HG02885 (cell line): ENCODE measurements at regions not wholly inside any gene's neighbourhood (a gene's known extent, or its start where the extent isn't known, plus 50 kb on each side); places are given as distances from the start of the nearest gene placed in this dataset.
"Not testable (repeated sequence)": the region's sequence is repeated elsewhere in the genome, so short reads cannot be mapped to it uniquely, and the experiment has no call there.

Experiments used
- ATAC-seq: cut with Tn5 transposase; IDR thresholded peaks from one replicate; pipeline ENCODE4 v1.9.1; 2021; ENCODE audit warnings: mild to moderate bottlenecking; ENCODE audit not compliant: unreplicated experiment, poor library complexity

- ATAC-seq: no peak
Observed at GRCh38 chr6:121592261-121592935, 157.0 kb downstream of the GJA1 start.

- no peak for ATAC-seq
Observed at GRCh38 chr6:121593011-121593641, 157.7 kb downstream of the GJA1 start.

DNA sequence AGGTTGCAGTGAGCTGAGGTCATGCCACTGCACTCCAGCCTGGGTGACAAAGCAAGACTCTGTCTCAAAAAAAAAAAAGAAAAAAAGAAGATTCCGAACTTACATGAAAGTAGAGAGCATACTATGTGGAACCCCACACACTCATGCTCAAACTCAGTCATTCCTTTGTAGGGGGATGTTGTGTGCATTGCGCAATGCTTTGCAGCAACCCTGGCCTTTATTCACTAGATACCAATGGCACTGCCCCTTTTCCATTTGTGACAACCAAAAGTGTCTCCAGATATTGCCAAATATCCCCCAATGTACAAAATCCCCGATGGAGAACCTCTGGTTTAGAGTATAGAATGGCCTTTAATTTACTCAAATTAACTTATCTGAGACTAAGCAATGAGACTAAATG is 158.6 kb downstream of the GJA1 start:
- no peak for ATAC-seq

DNA sequence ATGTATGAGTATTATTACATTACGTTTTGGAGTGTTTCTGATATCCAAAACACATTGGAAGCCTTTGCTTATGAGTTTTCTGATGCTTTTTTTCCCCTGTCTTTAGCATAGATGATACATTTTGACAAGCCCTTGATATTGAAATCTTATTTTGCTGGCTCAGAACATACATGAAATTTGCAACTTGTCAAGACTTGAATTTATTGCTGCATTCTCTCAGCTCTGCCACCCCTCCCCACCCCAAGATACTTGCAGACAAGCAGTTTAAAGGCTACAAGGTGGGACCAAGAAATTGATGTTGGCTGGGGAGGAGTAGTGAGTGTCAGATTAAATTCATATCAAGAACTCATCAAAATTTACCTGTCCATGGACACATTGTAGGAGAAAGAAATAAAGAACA is 160.2 kb downstream of the GJA1 start:
- ATAC-seq: no peak

DNA sequence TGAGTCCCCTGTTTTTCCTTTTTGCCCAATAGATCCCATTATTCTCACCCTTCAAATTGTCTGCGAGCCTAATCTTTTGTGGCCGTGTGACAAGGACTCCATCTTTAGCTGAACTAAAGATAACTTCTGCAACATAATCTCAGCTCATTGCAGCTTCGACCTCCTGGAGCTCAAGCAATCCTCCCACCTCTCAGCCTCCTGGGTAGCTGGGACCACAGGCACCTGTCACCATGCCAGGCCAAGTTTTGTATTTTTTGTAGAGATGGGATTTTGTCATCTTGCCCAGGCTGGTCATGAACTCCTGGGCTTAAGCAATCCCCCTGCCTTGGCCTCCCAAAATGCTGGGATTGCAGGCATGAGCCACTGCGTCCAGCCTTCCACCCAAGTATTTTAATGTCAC is 161.0 kb downstream of the GJA1 start:
- no peak for ATAC-seq

GRCh38 chr6:121597654-121598053 is 162.2 kb downstream of the GJA1 start:
- no peak for ATAC-seq

DNA sequence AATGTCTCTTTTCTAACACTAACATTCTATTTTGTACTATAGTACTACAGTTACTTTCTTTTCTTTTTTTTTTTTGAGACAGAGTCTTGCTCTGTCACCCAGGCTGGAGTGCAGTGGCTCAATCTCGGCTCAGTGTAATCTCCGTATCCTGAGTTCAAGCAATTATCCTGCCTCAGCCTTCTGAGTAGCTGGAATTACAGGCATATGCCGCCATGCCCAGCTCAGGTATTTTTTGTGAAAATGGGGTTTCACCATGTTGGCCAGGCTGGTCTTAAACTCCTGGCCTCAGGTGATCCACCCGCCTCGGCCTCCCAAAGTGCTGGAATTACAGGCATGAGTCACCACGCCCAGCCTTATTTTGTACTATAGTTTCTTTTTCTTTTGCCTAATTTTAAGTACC is 163.9 kb downstream of the GJA1 start:
- ATAC-seq: not testable (repeated sequence)

- ATAC-seq: no peak
Observed at GRCh38 chr6:121600389-121601168, 165.1 kb downstream of the GJA1 start.

- ATAC-seq: no peak
Observed at GRCh38 chr6:121603486-121603885, 168.0 kb downstream of the GJA1 start.

DNA sequence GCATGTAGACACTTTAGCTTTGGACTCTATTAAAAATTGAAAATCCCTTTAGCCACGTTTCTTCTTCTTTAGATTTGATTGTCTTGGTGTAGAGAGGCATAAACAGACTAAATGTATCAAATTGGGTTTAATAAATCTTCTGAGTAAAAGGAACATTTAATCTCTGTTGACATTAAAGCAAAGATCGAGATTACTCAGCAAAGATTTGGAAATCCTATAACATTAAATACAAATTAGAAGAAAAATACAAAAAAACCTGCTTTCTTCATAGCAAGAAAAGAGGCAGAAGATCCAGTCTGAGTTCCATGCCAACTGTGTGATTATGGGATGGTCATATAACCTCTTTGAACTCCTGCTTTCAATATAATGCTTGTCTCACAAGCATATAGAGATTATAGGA is 172.3 kb downstream of the GJA1 start:
- ATAC-seq: no peak

- no peak for ATAC-seq
Observed at GRCh38 chr6:121608270-121608669, 172.8 kb downstream of the GJA1 start.

DNA sequence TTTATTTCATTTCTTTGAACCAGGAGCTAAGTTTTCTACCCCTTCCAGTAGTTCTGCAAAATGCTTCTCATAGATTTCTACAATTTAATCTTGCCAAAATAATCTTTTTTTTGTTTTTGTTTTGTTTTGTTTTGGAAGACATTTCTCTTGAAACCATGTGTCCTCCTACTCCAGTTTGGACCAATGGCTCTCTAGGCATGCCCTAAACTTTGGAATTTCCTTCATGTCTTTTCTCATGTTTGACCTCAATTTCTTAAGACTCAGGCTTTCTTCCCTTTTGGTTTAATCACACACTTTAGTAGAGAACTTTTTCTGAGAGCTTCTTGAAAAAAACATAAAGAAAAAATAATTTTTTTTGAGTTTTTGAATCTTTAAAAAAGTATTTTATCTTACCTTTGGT is 173.8 kb downstream of the GJA1 start:
- ATAC-seq: no peak

DNA sequence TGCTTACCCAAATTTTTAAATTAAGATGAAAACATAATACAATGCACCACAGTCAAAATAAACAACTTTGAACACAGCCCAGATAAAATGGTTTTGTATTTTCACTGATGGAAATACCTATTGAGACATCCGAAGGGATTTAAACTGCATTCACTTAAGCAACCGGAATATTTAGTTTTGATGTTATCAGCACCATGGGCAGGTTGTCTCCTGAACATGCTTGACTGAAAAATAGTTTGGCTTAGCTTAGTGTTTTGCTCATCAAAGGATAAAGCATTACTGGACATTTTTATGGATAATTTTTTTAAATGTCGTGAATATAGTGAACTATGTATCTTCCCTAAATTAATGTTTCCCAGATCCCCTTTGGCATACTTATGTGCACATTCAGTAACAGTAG is 177.5 kb downstream of the GJA1 start:
- no peak for ATAC-seq

DNA sequence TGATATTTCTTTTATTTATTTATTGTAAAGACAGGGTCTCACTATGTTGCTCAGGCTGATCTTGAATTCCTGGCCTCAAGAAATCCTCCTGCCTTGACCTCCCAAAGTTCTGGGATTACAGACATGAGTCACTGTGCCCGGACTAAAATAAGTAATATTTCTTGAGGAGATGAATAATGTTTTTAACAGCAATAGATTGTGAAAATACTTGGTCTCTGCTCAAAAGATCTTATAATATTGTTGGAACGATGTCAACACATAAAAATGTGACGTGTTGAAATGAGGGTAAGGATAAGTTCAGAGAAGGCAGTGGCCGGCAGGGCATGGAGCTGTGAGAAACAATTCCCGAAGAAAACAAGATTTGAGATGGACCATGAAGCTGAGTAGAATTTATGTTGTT is 178.7 kb downstream of the GJA1 start:
- no peak for ATAC-seq

DNA sequence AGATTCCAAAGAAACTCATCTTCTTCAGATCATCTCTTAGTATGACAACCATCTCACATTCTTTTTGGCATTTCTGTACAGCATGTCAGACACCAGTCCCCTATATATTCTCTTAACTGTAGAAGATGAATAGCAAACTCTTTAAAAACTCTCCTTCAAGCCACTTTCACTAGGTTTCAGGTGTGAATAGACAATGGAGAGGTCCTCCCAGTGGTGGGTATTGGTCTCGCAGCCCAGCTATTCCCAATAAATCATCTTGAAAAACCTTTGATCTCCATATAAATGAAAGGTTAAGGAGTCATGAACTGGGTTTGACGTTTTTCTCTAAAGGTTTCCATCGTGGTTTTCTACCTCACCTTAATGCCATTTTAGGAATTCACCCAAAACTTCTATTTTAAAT is 180.0 kb downstream of the GJA1 start:
- no peak for ATAC-seq

GRCh38 chr6:121616406-121616805 is 181.0 kb downstream of the GJA1 start:
- no peak for ATAC-seq

GRCh38 chr6:121617388-121617787 is 181.9 kb downstream of the GJA1 start:
- ATAC-seq: no peak

DNA sequence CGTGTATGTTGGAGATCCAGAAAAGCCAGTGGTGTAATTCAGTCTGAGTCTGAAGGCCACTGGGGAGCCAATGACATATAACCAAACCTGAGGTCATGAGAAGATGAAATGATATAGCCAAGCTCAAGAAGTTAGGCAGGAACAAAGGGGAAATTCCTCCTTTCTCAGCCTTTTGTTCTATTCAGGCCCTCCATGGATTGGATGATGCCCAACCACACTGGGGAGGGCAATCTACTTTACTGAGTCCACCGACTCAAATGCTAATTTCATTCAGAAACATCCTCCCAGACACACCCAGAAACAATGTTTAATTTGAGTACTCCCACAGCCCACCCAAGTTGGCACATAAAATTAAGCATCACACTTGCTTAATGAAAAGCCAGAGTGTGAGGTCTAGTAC is 183.6 kb downstream of the GJA1 start:
- ATAC-seq: no peak

- ATAC-seq: no peak
Observed at GRCh38 chr6:121619987-121620740, 184.7 kb downstream of the GJA1 start.

GRCh38 chr6:121627761-121628160 is 192.3 kb downstream of the GJA1 start:
- no peak for ATAC-seq

DNA sequence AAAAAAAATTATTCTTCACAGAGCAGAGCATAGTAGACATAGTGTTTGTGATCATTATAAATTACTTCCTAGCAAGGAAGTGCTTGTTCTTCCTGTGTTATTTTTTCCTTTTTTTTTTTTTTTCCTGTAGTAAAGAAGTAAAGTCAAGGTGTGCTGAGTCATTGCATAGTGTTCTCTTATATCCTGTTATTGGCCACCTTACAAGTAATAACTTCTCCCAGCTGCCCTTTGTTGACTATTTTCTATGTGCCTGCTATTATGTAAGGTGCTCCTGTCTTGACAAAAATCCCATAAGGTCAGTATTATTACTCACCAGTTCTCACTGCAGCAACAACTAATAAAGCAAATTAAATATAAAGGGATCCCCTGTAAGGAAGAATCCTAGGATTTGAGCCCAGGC is 195.3 kb downstream of the GJA1 start:
- no peak for ATAC-seq
